ENCODE measurements at regions not wholly inside any gene's neighbourhood (a gene's known extent, or its start where the extent isn't known, plus 50 kb on each side); places are given as distances from the start of the nearest gene placed in this dataset.

- TF ChIP-seq YY1 (IDR thresholded peaks at IDR 0.05; ENCODE audit: insufficient read depth, insufficient read length): no peak
- no peak for TF ChIP-seq ZNF274 (IDR thresholded peaks at IDR 0.05; ENCODE audit: low read depth, low read length)
- TF ChIP-seq SUZ12 (IDR thresholded peaks at IDR 0.05; ENCODE audit: extremely low read depth, insufficient read depth, insufficient read length): no peak
Observed at GRCh38 chr1:112079446-112079845, 90.0 kb upstream of the KCND3 start.
